Eye (tissue), 1 donor: ENCODE measurements at regions not wholly inside any gene's neighbourhood (a gene's known extent, or its start where the extent isn't known, plus 50 kb on each side); places are given as distances from the start of the nearest gene placed in this dataset.

ENCODE experiments used
- DNase-seq: peaks from one replicate; pipeline ENCODE4 v3.0.0-alpha.2; 2015

DNA sequence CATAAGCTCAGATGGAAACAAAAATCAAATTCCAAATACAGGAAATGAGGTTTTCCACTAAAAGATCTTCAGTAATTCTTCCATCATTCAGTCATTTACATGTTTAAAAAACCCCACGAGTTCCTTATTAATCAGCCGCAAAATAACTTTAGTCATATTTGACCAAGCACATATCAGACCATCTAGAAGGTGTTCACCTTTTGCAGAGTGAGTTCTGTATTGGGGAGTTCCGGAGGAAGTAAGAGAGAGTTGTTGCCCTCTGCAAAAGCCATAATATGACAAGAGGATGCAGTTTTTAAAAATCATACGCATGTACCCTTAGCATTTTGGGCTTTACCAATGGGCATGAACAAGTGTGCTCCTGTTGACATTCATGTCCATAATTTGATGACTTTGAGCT is 61.6 kb downstream of the CCR1 start:
- no peak for DNase-seq

DNA sequence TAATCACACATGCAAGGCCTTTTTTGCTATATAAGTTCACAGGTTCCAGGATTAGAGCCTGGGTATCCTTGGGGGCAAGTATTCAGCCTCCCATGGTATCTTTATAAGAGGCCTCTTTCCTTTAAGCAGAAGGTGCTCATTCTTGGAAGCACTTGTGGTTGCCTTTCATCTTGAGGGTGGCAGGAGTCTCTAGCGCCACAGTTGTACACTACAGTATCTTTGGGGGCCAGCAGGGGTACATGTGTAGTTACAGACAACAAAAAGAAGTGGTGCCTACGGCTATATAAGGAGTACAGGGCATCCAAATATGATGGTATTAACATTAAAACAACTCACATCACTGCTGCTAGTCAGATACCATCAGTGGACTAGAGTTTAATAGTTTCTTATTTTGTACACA is 62.1 kb downstream of the CCR1 start:
- DNase-seq, result no peak

DNA sequence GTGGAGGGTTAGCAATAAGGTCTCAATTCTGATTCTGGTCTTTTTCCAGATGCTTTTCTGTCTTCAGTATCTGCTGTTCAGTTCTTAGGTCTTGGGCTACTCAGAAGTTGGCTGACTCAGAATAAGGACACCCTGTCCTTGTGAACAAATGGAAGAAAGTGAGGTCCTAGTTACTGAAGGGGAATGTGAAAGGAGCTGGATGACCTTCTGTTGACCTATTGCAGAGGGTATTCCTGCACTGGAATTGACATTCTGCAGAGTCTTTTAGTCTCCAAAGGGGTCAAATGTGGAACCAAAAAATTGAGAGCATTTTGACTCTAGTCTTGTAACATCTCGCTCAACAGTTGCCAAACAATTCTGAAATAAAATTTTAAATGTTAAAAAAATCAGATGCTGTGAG is 63.0 kb downstream of the CCR1 start:
- DNase-seq, result no peak

GRCh38 chr3:46143951-46144473 is 64.1 kb downstream of the CCR1 start:
- no peak for DNase-seq

DNA sequence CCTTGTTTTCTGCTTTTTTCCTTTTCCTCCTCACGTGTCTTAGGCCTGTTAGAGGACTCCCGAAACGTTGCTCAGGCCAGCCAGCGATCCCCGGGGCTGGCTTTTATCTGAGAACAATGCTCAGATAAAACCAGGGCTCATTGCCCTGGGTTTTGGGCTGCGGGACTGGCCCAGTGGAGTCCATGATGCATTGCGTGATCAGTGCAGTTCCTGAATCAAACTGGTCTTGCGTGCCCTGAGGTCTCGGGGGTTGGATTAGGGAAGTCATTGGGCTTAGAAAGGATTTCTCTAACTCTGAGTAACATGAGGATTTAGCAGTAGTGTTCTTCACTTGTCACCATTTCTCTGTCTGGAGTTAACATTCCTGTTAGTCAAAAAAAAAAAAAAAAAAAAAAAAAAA is 66.3 kb downstream of the CCR1 start:
- no peak for DNase-seq

DNA sequence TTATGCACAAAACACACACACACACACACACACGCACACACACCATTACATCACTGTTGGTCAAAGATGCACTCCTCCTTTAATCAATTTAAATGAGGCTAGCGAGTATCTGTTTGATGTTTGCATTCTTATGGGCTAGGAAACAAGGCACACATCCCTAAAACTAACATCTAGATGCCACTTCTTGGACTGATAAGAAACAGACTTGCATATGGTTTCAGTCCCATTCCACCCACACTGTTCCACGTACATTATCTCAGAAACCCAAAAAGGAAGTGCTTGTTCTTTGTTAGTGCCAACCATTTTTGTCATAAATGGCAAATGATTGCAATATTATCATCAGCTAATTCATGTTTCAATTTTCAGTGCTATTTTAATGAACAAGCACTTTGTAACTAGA is 69.5 kb downstream of the CCR1 start:
- no peak for DNase-seq

GRCh38 chr3:46135475-46135874 is 72.6 kb downstream of the CCR1 start:
- no peak for DNase-seq

GRCh38 chr3:46133285-46133684 is 74.8 kb downstream of the CCR1 start:
- no peak for DNase-seq

GRCh38 chr3:46132565-46132964 is 75.5 kb downstream of the CCR1 start:
- no peak for DNase-seq

DNA sequence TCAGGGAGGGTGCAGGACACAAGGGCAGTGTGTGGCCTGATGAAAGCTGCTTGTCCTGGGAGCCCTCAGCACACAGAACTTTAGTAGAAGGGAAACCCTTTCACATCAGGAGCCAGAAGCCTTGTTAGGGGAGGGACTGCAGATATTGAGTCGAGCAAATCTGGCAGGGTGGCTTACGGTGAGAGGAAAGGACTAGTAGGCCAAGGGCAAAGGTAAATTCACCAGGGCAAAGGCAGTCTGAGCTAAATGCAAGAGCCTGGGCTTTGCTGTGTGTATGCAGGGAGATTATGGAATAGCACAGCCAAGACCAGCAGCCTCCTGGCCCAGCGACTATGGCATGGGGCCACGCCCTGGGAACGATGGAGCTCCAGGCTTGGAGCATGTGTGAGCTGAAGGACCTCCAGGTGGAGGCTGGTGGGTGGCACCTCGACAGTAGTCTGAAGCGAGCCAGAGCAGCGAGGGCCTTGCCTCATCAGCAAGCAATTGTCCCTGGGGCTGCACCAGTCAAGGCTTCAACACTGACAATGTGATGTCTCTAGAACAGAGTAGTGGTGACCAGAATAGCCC is 76.1 kb downstream of the CCR1 start:
- DNase-seq, result no peak

DNA sequence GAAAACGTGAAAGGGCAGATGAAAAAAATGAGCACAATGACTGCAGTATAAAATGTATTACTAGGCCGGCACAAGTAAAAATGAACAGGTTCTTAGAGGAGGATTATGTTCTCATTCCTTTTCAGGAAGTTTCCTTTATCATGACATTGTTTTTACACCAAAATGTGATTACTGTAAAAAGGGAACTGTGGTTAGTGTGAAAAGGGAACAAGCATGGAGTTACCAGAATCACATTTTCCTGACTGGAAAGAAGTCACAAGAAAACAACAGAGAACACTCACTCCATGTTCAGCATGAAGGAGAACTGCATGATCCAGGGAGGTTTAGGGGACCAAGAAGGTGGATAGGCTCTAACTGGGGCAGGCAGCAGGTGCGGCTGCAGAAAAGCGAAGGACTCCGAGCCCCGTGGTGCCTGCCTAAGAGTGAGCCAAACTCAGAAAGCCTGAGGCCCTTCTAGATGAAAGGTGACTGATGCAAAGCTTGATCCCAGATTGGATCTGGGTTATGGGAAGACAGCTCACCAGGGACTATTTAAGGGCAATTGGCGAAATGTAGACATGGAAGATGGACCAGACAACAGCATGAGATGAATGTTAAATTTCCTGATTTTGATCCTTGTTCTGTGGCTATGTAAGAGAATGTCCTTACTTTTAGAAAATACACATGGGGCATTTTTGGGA is 77.3 kb downstream of the CCR1 start:
- no peak for DNase-seq

- no peak for DNase-seq
These were observed 78.4 kb downstream of the CCR1 start for GRCh38 chr3:46129588-46130272.

DNA sequence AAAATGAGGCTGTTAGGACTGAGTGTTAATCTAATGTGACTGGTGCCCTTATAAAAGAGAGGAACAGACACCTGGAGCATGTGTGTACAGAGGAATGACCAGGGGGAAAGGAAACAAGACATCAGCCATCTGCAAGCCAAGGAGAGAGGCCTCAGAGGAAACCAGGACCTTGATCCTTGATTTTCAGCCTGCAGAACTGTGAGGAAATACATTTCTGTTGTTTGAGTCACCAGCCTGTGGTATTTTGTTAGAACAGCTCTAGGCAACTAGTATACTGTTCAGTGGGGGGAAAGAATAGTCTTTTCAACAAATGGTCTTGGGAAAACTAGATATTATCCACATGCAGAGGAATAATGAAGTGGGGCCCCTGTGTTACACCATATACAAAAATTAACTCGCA is 80.6 kb downstream of the CCR1 start:
- DNase-seq, result no peak

GRCh38 chr3:46124216-46125177 is 83.6 kb downstream of the CCR1 start:
- DNase-seq, result no peak

GRCh38 chr3:46123646-46124045 is 84.5 kb downstream of the CCR1 start:
- DNase-seq, result no peak

DNA sequence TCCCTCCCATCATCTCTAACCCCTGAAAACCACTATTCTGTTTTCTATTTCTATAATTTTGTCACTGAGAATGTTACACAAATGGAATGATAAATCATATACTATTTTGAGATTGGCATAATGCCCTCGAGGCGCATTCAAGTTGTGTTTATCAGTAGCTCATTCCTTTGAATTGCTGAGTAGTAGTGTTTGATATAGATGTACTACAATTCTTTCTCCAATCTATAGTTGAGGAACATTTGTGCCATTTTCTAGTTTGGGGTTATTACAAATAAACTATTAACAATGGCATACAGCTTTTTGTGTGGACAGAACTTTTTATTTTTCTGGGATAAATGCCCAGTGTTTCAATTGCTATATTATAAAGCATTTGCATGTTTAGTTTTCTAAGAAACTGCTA is 86.0 kb downstream of the CCR1 start:
- no peak for DNase-seq

GRCh38 chr3:46120983-46121382 is 87.1 kb downstream of the CCR1 start:
- DNase-seq, result no peak

GRCh38 chr3:46119709-46120498 is 88.2 kb downstream of the CCR1 start:
- no peak for DNase-seq

DNA sequence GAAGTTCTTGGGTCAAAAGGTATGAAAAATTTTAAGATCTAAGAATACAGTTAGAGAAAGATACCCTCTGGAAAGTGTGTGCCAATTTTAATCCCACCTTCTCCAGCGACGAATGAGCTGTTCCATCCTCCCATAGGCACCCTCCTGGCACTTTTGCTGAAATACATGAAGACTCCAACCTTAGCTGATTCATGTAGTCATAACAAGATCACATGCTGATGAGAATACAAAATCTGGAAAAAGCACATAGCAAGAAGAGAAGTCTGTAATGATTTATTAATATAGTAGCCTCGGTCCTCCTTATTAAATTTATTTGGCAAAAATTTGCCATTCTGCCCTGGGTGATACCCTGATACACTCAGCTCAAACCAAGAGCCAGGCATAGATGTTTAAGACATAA is 88.9 kb downstream of the CCR1 start:
- DNase-seq, result no peak

DNA sequence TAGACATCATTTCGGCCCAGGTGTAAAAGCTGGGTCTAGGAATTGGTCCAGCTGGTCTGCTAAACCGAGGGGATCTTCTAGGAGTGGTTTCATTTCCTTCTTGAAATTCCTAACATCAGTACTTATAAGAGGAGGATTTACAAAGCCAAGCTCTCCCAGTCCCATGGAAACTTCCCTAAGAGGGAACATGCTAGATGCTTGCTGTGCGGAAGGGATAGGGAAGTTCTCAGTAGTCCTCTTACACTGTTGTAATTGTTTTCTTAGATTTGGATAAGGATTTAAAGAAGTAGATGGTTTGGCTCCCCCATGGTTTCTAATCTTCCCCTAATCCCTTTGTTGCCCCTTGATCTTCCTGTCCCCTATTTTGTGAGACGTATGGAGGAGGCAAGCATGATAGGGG is 89.7 kb upstream of the XCR1 start:
- no peak for DNase-seq

- DNase-seq, result no peak
These were observed 87.2 kb upstream of the XCR1 start for GRCh38 chr3:46114323-46114988.

DNA sequence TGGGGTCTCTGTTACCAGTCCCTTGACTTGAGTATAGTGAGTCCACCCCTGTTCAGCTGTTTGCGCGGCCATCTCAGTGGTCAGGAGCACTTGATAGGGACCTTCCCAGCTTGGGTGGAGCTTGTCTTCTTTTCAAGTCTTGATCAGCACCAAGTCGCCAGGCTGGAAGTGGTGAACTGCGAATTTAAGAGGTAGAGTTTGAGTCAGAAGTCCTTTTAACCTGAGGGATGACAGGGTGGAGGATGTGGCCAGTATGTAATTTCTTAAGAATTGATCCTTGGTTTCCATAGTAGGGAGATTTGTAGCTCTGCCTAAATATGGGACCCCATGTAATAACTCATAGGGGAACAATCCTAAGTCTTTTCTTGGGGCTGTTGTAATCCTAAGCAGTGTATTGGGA is 86.3 kb upstream of the XCR1 start:
- no peak for DNase-seq
